Skeletal muscle tissue (tissue), 3 donors: ENCODE measurements at regions not wholly inside any gene's neighbourhood (a gene's known extent, or its start where the extent isn't known, plus 50 kb on each side); places are given as distances from the start of the nearest gene placed in this dataset.
"Not testable (repeated sequence)": the region's sequence is repeated elsewhere in the genome, so short reads cannot be mapped to it uniquely, and the experiment has no call there.

Source experiments
- H3K27ac ChIP-seq: one replicate; pipeline ENCODE4 v1.7.0; 2013; ENCODE audit warnings: mild to moderate bottlenecking, low read depth, low read length, inconsistent platforms
- H3K27me3 ChIP-seq, 3 donors: one replicate each; pipeline ENCODE4 v1.7.0; 2013; ENCODE audit warnings: low read length in 3 of 3; ENCODE audit not compliant: control insufficient read depth in 3 of 3, insufficient read depth in 3 of 3
- H3K36me3 ChIP-seq, 3 donors: one replicate each; pipeline ENCODE4 v1.7.0; 2013; ENCODE audit warnings: low read length in 3 of 3; ENCODE audit not compliant: control insufficient read depth in 3 of 3, insufficient read depth in 3 of 3
- H3K4me1 ChIP-seq, 3 donors: one replicate each; pipeline ENCODE4 v1.7.0; 2013; ENCODE audit warnings: low read length in 3 of 3, mild to moderate bottlenecking in 3 of 3; ENCODE audit not compliant: control insufficient read depth in 3 of 3, insufficient read depth in 3 of 3
- H3K4me3 ChIP-seq, 3 donors: one replicate each; pipeline ENCODE4 v1.7.0; 2013; ENCODE audit warnings: low read length in 3 of 3
- H3K9ac ChIP-seq, 3 donors: one replicate each; pipeline ENCODE4 v1.7.0; 2013; ENCODE audit warnings: low read length in 3 of 3, mild to moderate bottlenecking in 3 of 3, moderate library complexity in 2 of 3, low read depth in 1 of 3
- H3K9me3 ChIP-seq, 3 donors: one replicate each; pipeline ENCODE4 v1.7.0; 2013; ENCODE audit warnings: low read length in 3 of 3; ENCODE audit not compliant: control insufficient read depth in 3 of 3
- donor health status: Osteomylitis.

DNA sequence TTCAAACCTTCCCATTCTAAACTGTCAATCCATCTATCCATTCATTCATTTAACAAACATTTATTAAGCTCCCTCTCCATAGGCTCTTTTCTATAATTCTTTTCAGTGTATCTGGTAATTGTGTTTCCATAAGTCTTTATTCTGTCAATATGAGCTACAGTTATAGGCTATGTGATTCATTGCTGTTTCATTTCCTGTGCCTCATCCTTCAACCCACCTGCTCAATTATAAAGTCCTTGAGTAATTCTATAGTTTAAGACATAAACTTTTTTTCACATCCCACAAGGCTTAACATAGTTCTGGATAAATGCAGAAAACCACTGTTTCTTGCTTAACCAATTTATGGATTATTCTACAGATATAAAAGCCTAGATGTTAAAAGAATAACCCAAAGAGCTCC, 84.2 kb upstream of the PIK3C3 start:
- H3K9me3 ChIP-seq = no peaks in the 10 kb centered on the region
- H3K27ac ChIP-seq = no peak overlapping the region
- H3K4me3 ChIP-seq = no peak overlapping the region
- H3K9ac ChIP-seq = no peak overlapping the region
- H3K4me1 ChIP-seq = no peaks in the 10 kb centered on the region
- no peaks in the 10 kb centered on the region for H3K27me3 ChIP-seq
- H3K36me3 ChIP-seq = no peaks in the 10 kb centered on the region

- Histone ChIP-seq H3K4me1 (no peaks in the 10 kb centered on the region), H3K9me3 (no peaks in the 10 kb centered on the region), H3K36me3 (no peaks in the 10 kb centered on the region), H3K4me3 (no peak overlapping the region), H3K9ac (no peak overlapping the region), H3K27ac (no peak overlapping the region), H3K27me3 (no peaks in the 10 kb centered on the region)
Measured at GRCh38 chr18:41870191-41870590, 84.8 kb upstream of the PIK3C3 start.

GRCh38 chr18:41865796-41866195, 89.2 kb upstream of the PIK3C3 start:
- H3K4me1 ChIP-seq, H3K4me3 ChIP-seq, H3K9me3 ChIP-seq, H3K27ac ChIP-seq, H3K27me3 ChIP-seq, H3K36me3 ChIP-seq, H3K9ac ChIP-seq: not testable (repeated sequence)

DNA sequence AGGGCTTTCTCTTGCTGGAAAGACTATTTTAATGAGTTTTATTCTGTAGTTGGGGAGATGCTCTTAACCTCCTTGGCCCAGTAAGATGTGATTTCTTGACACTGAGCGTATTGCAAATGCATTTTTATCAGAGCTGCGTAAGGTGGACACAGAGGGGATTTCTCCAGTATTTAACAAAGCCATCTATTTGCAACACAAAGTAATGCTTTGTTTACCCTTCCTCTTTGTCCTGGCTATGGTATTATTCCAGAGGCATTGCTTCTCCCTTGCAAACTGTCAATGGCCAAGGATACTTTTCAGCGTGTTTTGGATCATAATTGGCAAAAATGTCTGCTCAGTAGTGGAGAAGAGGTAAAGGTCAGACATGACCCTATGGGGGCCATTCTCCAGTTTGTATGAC, 90.8 kb upstream of the PIK3C3 start:
- Histone ChIP-seq H3K36me3 (no peaks in the 10 kb centered on the region), H3K9me3 (no peaks in the 10 kb centered on the region), H3K9ac (no peak overlapping the region), H3K4me3 (no peak overlapping the region), H3K4me1 (no peaks in the 10 kb centered on the region), H3K27ac (no peak overlapping the region), H3K27me3 (no peaks in the 10 kb centered on the region)

GRCh38 chr18:41862921-41863320, 92.1 kb upstream of the PIK3C3 start:
- H3K9ac ChIP-seq = no peak overlapping the region
- H3K27ac ChIP-seq = no peak overlapping the region
- H3K27me3 ChIP-seq = no peaks in the 10 kb centered on the region
- no peaks in the 10 kb centered on the region for H3K36me3 ChIP-seq
- H3K4me3 ChIP-seq = no peak overlapping the region
- H3K4me1 ChIP-seq = no peaks in the 10 kb centered on the region
- H3K9me3 ChIP-seq = no peaks in the 10 kb centered on the region

DNA sequence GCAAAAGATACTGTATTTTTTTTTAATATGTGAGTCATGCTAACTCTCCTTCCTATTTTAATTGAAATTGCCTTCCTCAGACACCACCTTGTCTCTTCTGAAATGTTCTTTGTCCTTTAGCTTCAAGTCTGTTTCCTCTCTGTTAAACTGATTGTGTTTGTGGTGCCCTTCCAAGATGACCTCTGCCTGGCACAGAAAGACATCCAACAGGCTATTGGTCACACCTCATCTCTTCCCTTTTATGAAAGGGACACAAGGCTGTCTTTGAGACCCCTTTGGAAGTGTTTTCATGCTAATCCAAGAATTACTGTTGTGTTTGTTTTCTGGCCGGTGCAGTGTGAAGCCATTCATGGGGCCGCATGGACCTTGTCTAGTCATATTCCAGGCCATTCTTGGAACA, 94.0 kb upstream of the PIK3C3 start:
- Histone ChIP-seq H3K36me3 (no peaks in the 10 kb centered on the region), H3K4me3 (no peak overlapping the region), H3K27me3 (no peaks in the 10 kb centered on the region)

DNA sequence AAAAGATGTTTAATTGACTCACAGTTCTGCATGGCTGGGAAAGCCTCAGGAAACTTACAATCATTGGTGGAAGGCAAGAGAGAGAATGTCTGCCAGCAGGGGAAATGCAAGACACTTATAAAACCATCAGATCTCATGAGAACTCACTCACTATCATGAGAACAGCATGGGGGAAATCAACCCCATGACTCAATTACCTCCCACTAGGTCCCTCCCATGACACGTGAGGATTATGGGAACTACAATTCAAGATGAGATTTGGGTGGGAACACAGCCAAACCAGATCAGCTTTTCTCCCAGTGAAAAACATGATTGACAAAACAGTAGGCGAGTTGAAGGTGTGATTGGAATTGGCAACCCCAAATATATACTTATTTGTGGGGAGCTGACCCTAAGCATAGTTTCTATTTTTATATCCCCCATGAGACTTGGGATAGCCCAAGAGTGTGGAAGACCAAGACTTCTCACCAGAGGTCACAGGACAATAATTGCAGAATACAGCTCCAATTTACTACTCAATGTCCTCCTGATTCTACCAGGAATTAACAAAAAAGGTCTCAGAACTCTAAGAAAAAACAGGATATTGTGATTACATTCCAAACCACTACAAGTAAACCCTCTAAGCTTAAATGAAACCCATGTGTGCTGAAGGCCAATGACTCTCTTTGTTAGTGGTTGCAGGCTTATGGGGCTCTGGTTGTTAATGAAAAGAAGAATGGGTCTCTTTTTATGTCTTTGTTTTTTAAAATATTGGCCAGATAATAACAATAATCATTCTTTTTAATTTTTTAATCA, 96.1 kb upstream of the PIK3C3 start:
- Histone ChIP-seq H3K27ac (no peak overlapping the region), H3K27me3 (no peaks in the 10 kb centered on the region), H3K9ac (no peak overlapping the region), H3K4me1 (no peaks in the 10 kb centered on the region), H3K9me3 (no peaks in the 10 kb centered on the region), H3K4me3 (no peak overlapping the region), H3K36me3 (no peaks in the 10 kb centered on the region)

More for the DNA sequence above, 94.0 kb upstream of the PIK3C3 start:
- Histone ChIP-seq H3K4me1 (no peaks in the 10 kb centered on the region), H3K9ac (no peak overlapping the region), H3K9me3 (no peaks in the 10 kb centered on the region), H3K27ac (no peak overlapping the region)

GRCh38 chr18:41853280-41853679, 101.8 kb upstream of the PIK3C3 start:
- no peaks in the 10 kb centered on the region for H3K9me3 ChIP-seq
- H3K4me3 ChIP-seq = no peak overlapping the region
- H3K27ac ChIP-seq = no peak overlapping the region
- no peak overlapping the region for H3K9ac ChIP-seq
- H3K27me3 ChIP-seq = no peaks in the 10 kb centered on the region
- no peaks in the 10 kb centered on the region for H3K36me3 ChIP-seq
- H3K4me1 ChIP-seq = no peaks in the 10 kb centered on the region

DNA sequence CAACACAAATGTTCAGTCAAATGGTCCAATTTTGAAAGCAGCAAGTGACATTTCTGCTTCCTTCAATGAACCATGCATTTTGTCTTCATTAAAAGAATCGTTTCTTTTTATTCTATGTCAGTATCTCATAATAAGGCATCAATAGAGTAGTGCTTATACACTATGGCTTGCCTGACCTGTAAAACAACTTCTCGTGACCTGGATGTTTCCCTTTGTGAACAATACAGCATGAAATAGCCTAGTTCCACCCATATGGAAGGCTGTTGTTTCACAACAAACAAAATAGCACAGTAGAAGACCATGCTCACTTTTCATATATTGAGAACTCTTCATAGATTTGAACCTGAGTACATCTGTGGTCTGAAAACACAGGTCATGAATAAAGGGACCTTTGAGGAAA, 104.3 kb upstream of the PIK3C3 start:
- Histone ChIP-seq H3K36me3 (no peaks in the 10 kb centered on the region), H3K27me3 (no peaks in the 10 kb centered on the region), H3K27ac (no peak overlapping the region), H3K4me3 (no peak overlapping the region), H3K4me1 (no peaks in the 10 kb centered on the region), H3K9ac (no peak overlapping the region), H3K9me3 (no peaks in the 10 kb centered on the region)

DNA sequence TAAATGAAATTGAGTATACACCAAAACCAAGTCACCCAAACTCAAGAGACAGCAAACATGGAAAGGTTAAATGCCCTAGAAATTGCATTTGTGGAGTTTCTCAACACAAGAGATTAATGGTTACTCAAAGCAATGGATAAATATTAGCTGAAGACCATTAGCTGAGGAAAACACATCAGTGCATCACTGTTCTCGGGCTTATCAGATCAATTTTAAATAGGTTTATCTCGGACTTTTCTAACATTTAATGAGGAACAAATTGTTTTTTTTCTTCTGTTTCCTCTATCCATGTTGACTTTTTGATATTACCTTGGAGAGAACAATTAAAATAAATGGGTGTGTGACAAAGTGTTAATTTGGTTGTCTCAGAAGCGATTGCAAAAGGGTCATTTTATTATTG, 105.4 kb upstream of the PIK3C3 start:
- H3K9me3 ChIP-seq = no peaks in the 10 kb centered on the region
- no peaks in the 10 kb centered on the region for H3K4me1 ChIP-seq
- H3K27me3 ChIP-seq = no peaks in the 10 kb centered on the region
- no peak overlapping the region for H3K27ac ChIP-seq
- no peak overlapping the region for H3K9ac ChIP-seq
- no peak overlapping the region for H3K4me3 ChIP-seq
- no peaks in the 10 kb centered on the region for H3K36me3 ChIP-seq
